ENCODE measurements at regions not wholly inside any gene's neighbourhood (a gene's known extent, or its start where the extent isn't known, plus 50 kb on each side); places are given as distances from the start of the nearest gene placed in this dataset.
"Not testable (repeated sequence)": the region's sequence is repeated elsewhere in the genome, so short reads cannot be mapped to it uniquely, and the experiment has no call there.

- DNase-seq, result no peak
- no peak overlapping the region for H3K4me3 ChIP-seq (replicated peaks in 1 of 3)
- intact Hi-C loops (cut with DNase I), result no loop called here
- 71 to 77% methylated on average over 1 of the region's 1 CpG for WGBS, 2 donors
- no peaks in the 10 kb centered on the region for H3K4me1 ChIP-seq
- TF ChIP-seq CTCF (IDR thresholded peaks at IDR 0.05) (no peak), POLR2A (IDR thresholded peaks at IDR 0.05) (no peak)
- H3K9me3 ChIP-seq, result no peaks in the 10 kb centered on the region
- no peak overlapping the region for H3K27ac ChIP-seq
- H3K27me3 ChIP-seq, result no peaks in the 10 kb centered on the region
- H3K36me3 ChIP-seq, result no peaks in the 10 kb centered on the region
Observed at GRCh38 chr12:78359520-78359919, 505.1 kb upstream of the SYT1 start.

GRCh38 chr12:78361683-78362082 is 502.9 kb upstream of the SYT1 start:
- no peaks in the 10 kb centered on the region for H3K36me3 ChIP-seq
- no peak overlapping the region for H3K4me3 ChIP-seq (replicated peaks in 1 of 3)
- H3K27me3 ChIP-seq, result no peaks in the 10 kb centered on the region
- H3K4me1 ChIP-seq, result no peaks in the 10 kb centered on the region
- WGBS, 2 donors, result 78 to 82% methylated on average over 4 of the region's 4 CpGs
- intact Hi-C loops (cut with DNase I), result no loop called here
- no peak overlapping the region for H3K27ac ChIP-seq
- H3K9me3 ChIP-seq, result no peaks in the 10 kb centered on the region
- no peak for TF ChIP-seq POLR2A (IDR thresholded peaks at IDR 0.05)
- no peak for DNase-seq

- H3K36me3 ChIP-seq, result no peaks in the 10 kb centered on the region
- H3K9me3 ChIP-seq, result no peaks in the 10 kb centered on the region
- H3K4me1 ChIP-seq, result no peaks in the 10 kb centered on the region
- no peak for TF ChIP-seq CTCF (IDR thresholded peaks at IDR 0.05)
- no peak for TF ChIP-seq POLR2A (IDR thresholded peaks at IDR 0.05)
- H3K27ac ChIP-seq, result no peak overlapping the region
- 90 to 91% methylated on average over 3 of the region's 3 CpGs for WGBS, 2 donors
- H3K4me3 ChIP-seq (replicated peaks in 1 of 3), result no peak overlapping the region
- H3K27me3 ChIP-seq, result no peaks in the 10 kb centered on the region
- intact Hi-C loops (cut with DNase I), result no loop called here
- no peak for DNase-seq
Observed at GRCh38 chr12:78371284-78371683, 493.3 kb upstream of the SYT1 start.

- no peak for DNase-seq
- no peaks in the 10 kb centered on the region for H3K9me3 ChIP-seq
- no peaks in the 10 kb centered on the region for H3K36me3 ChIP-seq
Observed at GRCh38 chr12:78375461-78375860, 489.1 kb upstream of the SYT1 start.

DNA sequence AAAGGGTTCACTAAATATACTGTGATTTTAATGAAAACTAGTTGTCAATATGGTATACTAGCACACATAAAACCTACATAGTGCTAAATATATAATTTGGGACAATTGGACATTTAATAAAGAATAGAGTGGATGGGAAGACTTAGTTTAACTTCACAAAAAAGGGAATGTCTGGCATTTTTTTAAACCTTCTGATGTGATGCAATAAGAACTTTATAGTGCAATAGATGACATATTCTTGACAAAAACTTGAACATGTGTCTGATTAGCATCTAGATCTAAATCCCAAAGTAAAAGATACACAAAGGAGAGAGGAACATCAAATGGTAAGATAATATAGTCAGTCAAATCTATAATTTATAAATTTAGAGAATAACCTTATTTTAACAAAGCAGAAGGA is 488.3 kb upstream of the SYT1 start:
- no peaks in the 10 kb centered on the region for H3K4me1 ChIP-seq
- H3K36me3 ChIP-seq, result no peaks in the 10 kb centered on the region
- no peaks in the 10 kb centered on the region for H3K9me3 ChIP-seq
- no peak overlapping the region for H3K27ac ChIP-seq
- no peak for DNase-seq
- H3K27me3 ChIP-seq, result no peaks in the 10 kb centered on the region
- TF ChIP-seq CTCF (IDR thresholded peaks at IDR 0.05) (no peak), POLR2A (IDR thresholded peaks at IDR 0.05) (no peak)
- H3K4me3 ChIP-seq (replicated peaks in 1 of 3), result no peak overlapping the region
- intact Hi-C loops (cut with DNase I), result no loop called here

More at GRCh38 chr12:78375461-78375860, 489.1 kb upstream of the SYT1 start:
- intact Hi-C loops (cut with DNase I), result no loop called here
- Histone ChIP-seq H3K4me3 (replicated peaks in 1 of 3) (no peak overlapping the region), H3K27ac (no peak overlapping the region), H3K27me3 (no peaks in the 10 kb centered on the region), H3K4me1 (no peaks in the 10 kb centered on the region)
- TF ChIP-seq CTCF (IDR thresholded peaks at IDR 0.05) (no peak), POLR2A (IDR thresholded peaks at IDR 0.05) (no peak)
- 71 to 75% methylated on average over 1 of the region's 1 CpG for WGBS, 2 donors

DNA sequence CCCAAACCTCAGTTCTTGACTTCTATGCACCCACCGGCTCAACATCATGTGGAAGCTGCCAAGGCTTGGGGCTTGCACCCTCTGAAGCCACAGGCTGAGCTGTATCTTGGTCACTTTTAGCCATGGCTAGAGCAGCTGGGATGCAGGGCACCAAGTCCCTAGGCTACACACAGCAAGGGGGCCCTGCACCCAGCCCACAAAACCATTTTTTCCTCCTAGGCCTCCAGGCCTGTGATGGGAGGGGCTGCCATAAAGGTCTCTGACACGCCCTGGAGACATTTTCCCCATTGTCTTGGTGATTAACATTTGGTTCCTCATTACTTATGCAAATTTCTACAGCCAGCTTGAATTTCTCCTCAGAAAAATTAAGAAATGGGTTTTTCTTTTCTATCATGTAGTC is 485.5 kb upstream of the SYT1 start:
- H3K27me3 ChIP-seq; intact Hi-C loops (cut with DNase I); H3K4me3 ChIP-seq (replicated peaks in 1 of 3); H3K4me1 ChIP-seq; H3K36me3 ChIP-seq; H3K9me3 ChIP-seq; H3K27ac ChIP-seq; DNase-seq: not testable (repeated sequence)
- 71 to 75% methylated on average over 2 of the region's 2 CpGs for WGBS, 2 donors

All from thyroid gland (tissue), 4 donors.